A549 (cell line): ENCODE measurements at regions not wholly inside any gene's neighbourhood (a gene's known extent, or its start where the extent isn't known, plus 50 kb on each side); places are given as distances from the start of the nearest gene placed in this dataset.

Experiments
- ATAC-seq, 2 experiments: fragments of 200-7000 bp in 1 of 2; fragments of >200 bp in 1 of 2; cut with Nextera tagmentation in 1 of 2; cut with Tn5 transposase in 1 of 2; 3 replicates each; pipeline versions ENCODE4 v1.8.0 to v1.9.1; 2018 to 2020; ENCODE audit warnings: mild to moderate bottlenecking in 1 of 2, moderate library complexity in 1 of 2
- CTCF ChIA-PET: fragments of 300-600 bp; sonication (Branson Sonifier 250); formaldehyde crosslinking; extraction: SDS; loops from one replicate; lab custom pipeline; 2021; ENCODE audit warnings: antibody characterized with exemption, inconsistent platforms; lab: Yijun Ruan, JAX
- POLR2A ChIA-PET: fragments of 350-600 bp; formaldehyde crosslinking; extraction: SDS; loops from one replicate; lab custom pipeline; 2021; ENCODE audit warnings: antibody characterized with exemption, inconsistent platforms; lab: Yijun Ruan, JAX
- DNase-seq, 2 experiments: peaks; one replicate each; pipeline versions ENCODE4 v3.0.0 to v3.0.0-alpha.2; 2011 to 2016; ENCODE audit warnings: low read depth in 1 of 2, low spot score in 1 of 2
- FAIRE-seq: peaks from 2 replicates; lab custom pipeline; 2011; peaks lifted over from hg19 to GRCh38; lab: Jason Lieb, UNC
- H3K27ac ChIP-seq, 2 experiments: fragments of >200 bp; sonication (Bioruptor Twin); formaldehyde crosslinking; 3 replicates each; pipeline ENCODE4 v1.5.1; 2016 to 2017
- H3K4me1 ChIP-seq: fragments of >200 bp; sonication (Bioruptor Twin); formaldehyde crosslinking; 3 replicates; pipeline ENCODE4 v1.6.1; 2016
- H3K4me2 ChIP-seq: fragments of >200 bp; sonication (Bioruptor Twin); formaldehyde crosslinking; 3 replicates; pipeline ENCODE4 v1.6.1; 2016
- H3K4me3 ChIP-seq: fragments of >200 bp; sonication (Bioruptor Twin); formaldehyde crosslinking; 3 replicates; pipeline ENCODE4 v1.5.1; 2016
- H3K9me3 ChIP-seq: fragments of >200 bp; sonication (Bioruptor Twin); formaldehyde crosslinking; 3 replicates; pipeline ENCODE4 v1.6.1; 2016
- ATOH8 ChIP-seq: fragments of 250-450 bp; sonication (Bioruptor Pico); IDR thresholded peaks from 2 replicates; pipeline ENCODE4 v1.5.0; 2020; ENCODE audit warnings: low read depth, mild to moderate bottlenecking, moderate library complexity
- BHLHE40 ChIP-seq: IDR thresholded peaks from 2 replicates; pipeline ENCODE4 v1.6.1; 2012; ENCODE audit warnings: low read depth, low read length, inconsistent platforms
- CBX8 ChIP-seq: fragments of 200-600 bp; sonication (generic); IDR thresholded peaks from 2 replicates; pipeline ENCODE4 v1.6.1; 2016
- CHD4 ChIP-seq: fragments of 200-600 bp; sonication (generic); IDR thresholded peaks from 2 replicates; pipeline ENCODE4 v1.6.1; 2016; ENCODE audit warnings: antibody characterized with exemption, mild to moderate bottlenecking, borderline replicate concordance
- E2F6 ChIP-seq: IDR thresholded peaks from 2 replicates; pipeline ENCODE4 v1.6.1; 2012; ENCODE audit warnings: low read depth, borderline replicate concordance
- EHF ChIP-seq: fragments of 250-450 bp; sonication (Bioruptor Pico); IDR thresholded peaks from 2 replicates; pipeline ENCODE4 v1.5.0; 2020; ENCODE audit warnings: mild to moderate bottlenecking
- ELK1 ChIP-seq: fragments of 150-350 bp; IDR thresholded peaks from 2 replicates; pipeline ENCODE4 v1.6.1; 2014; ENCODE audit warnings: low read depth, mild to moderate bottlenecking, low read length
- ESRRA ChIP-seq: fragments of 150-350 bp; IDR thresholded peaks from 2 replicates; pipeline ENCODE4 v1.6.1; 2014; ENCODE audit warnings: mild to moderate bottlenecking, low read length, borderline replicate concordance
- FOSB ChIP-seq: fragments of 250-450 bp; sonication (Bioruptor Pico); IDR thresholded peaks from 2 replicates; pipeline ENCODE4 v1.5.0; 2020; ENCODE audit warnings: mild to moderate bottlenecking, moderate library complexity
- FOXS1 ChIP-seq: fragments of 250-450 bp; sonication (Bioruptor Pico); IDR thresholded peaks from 2 replicates; pipeline ENCODE4 v1.5.0; 2020; ENCODE audit warnings: mild to moderate bottlenecking, moderate library complexity
- HDAC2 ChIP-seq: fragments of 200-600 bp; sonication (generic); IDR thresholded peaks from 2 replicates; pipeline ENCODE4 v1.6.1; 2016
- HEYL ChIP-seq: fragments of 250-450 bp; sonication (Bioruptor Pico); IDR thresholded peaks from 2 replicates; pipeline ENCODE4 v1.8.0; 2021; ENCODE audit warnings: mild to moderate bottlenecking, moderate library complexity
- HMGXB4 ChIP-seq: fragments of 250-450 bp; sonication (Bioruptor Pico); IDR thresholded peaks from 2 replicates; pipeline ENCODE4 v1.5.0; 2021; ENCODE audit warnings: mild to moderate bottlenecking, moderate library complexity, borderline replicate concordance
- HOXA7 ChIP-seq: fragments of 250-450 bp; sonication (Bioruptor Pico); IDR thresholded peaks from 2 replicates; pipeline ENCODE4 v1.5.0; 2020; ENCODE audit warnings: mild to moderate bottlenecking, moderate library complexity
- HOXB13 ChIP-seq: fragments of 250-450 bp; sonication (Bioruptor Pico); IDR thresholded peaks from 2 replicates; pipeline ENCODE4 v1.5.0; 2020; ENCODE audit warnings: low read depth, mild to moderate bottlenecking, moderate library complexity
- KDM1A ChIP-seq: fragments of 200-600 bp; sonication (generic); IDR thresholded peaks from 2 replicates; pipeline ENCODE4 v1.6.1; 2016; ENCODE audit warnings: low read depth, mild to moderate bottlenecking
- MAX ChIP-seq: IDR thresholded peaks from 2 replicates; pipeline ENCODE4 v1.6.1; 2012
- MYC ChIP-seq: IDR thresholded peaks from 2 replicates; pipeline ENCODE4 v1.6.1; 2012; ENCODE audit warnings: mild to moderate bottlenecking, inconsistent platforms, low read length, improper control_type of control experiment, borderline replicate concordance
- NPAS2 ChIP-seq: fragments of 250-450 bp; sonication (Bioruptor Pico); IDR thresholded peaks from 2 replicates; pipeline ENCODE4 v1.8.0; 2022; ENCODE audit warnings: mild to moderate bottlenecking, moderate library complexity, borderline replicate concordance
- NR3C1 ChIP-seq: fragments of >200 bp; sonication (Bioruptor Twin); formaldehyde crosslinking; IDR thresholded peaks from 3 replicates; pipeline ENCODE4 v1.6.1; 2017
- PHF8 ChIP-seq: fragments of 200-600 bp; sonication (generic); IDR thresholded peaks from 2 replicates; pipeline ENCODE4 v1.6.1; 2016; ENCODE audit warnings: low read depth, mild to moderate bottlenecking, antibody characterized with exemption, moderate library complexity, borderline replicate concordance
- POLR2A ChIP-seq: IDR thresholded peaks from 2 replicates; pipeline ENCODE4 v1.6.1; 2012; ENCODE audit warnings: mild to moderate bottlenecking, low read length
- POLR2AphosphoS2 ChIP-seq: conservative IDR thresholded peaks from 2 replicates; pipeline ENCODE4 v1.6.1; 2012; ENCODE audit warnings: low read length, improper control_type of control experiment, inconsistent platforms
- RAD21 ChIP-seq, 2 experiments: fragments of >200 bp in 1 of 2; sonication (Bioruptor Twin) in 1 of 2; formaldehyde crosslinking in 1 of 2; IDR thresholded peaks in 1 of 2; conservative IDR thresholded peaks in 1 of 2; 2 replicates in 1 of 2; 3 replicates in 1 of 2; pipeline ENCODE4 v1.6.1; 2012 to 2018; ENCODE audit warnings: inconsistent platforms in 1 of 2
- RNF2 ChIP-seq: fragments of 200-600 bp; sonication (generic); IDR thresholded peaks from 2 replicates; pipeline ENCODE4 v1.6.1; 2016; ENCODE audit warnings: low read depth, mild to moderate bottlenecking, antibody characterized with exemption, moderate library complexity, borderline replicate concordance
- WGBS: methylation state at CpG from one replicate; pipeline ENCODE4 v1.1.6; 2017; ENCODE audit errors: missing lambda C conversion rate; 5-methylcytosine and 5-hydroxymethylcytosine counted together

- CTCF ChIA-PET, result interaction anchor here (0.5 to 1.3 kb wide), 3 partner anchors 9 to 172 kb away, joined by 3 to 4 read pairs (median 3); no protein-coding TSS in a partner anchor
- Histone ChIP-seq H3K27ac (no peak overlapping the region), H3K9me3 (no peaks in the 10 kb centered on the region)
- WGBS, result 75% methylated on average over 10 of the region's 10 CpGs
- POLR2A ChIA-PET, result no interaction called here
- DNase-seq, result no peak
- ATAC-seq, result no peak
- TF ChIP-seq PHF8, result no peak
- TF ChIP-seq MYC, result no peak
- TF ChIP-seq ESRRA, result no peak
- TF ChIP-seq MAX, result no peak
- no peak for TF ChIP-seq NR3C1
- TF ChIP-seq KDM1A, result no peak
- TF ChIP-seq NPAS2 (CRISPR knock-in tag), result no peak
- no peak for TF ChIP-seq HOXB13 (CRISPR knock-in tag)
- TF ChIP-seq E2F6, result no peak
- TF ChIP-seq RAD21 (conservative IDR thresholded peaks at IDR 0.05 in 1 of 2, IDR thresholded peaks at IDR 0.05 in 1 of 2), result no peak
- TF ChIP-seq ELK1, result no peak
- no peak for TF ChIP-seq EHF (CRISPR knock-in tag)
- TF ChIP-seq HOXA7 (CRISPR knock-in tag), result no peak
- TF ChIP-seq FOSB (CRISPR knock-in tag), result no peak
- TF ChIP-seq BHLHE40, result no peak
- TF ChIP-seq CHD4, result no peak
- TF ChIP-seq RNF2, result no peak
- TF ChIP-seq, all 56 proteins: peak for 0
- FAIRE-seq, result no peak
- H3K4me1 ChIP-seq, result no peaks in the 10 kb centered on the region
- no peak overlapping the region for H3K4me3 ChIP-seq
- H3K4me2 ChIP-seq, result no peak overlapping the region
Measured at GRCh38 chr20:56722042-56722441, 92.9 kb downstream of the TFAP2C start.

- WGBS, result 84% methylated on average over 6 of the region's 6 CpGs
- ATAC-seq, result no peak
Measured at GRCh38 chr20:56723331-56723730, 94.2 kb downstream of the TFAP2C start.

More at GRCh38 chr20:56723331-56723730, 94.2 kb downstream of the TFAP2C start:
- Histone ChIP-seq H3K9me3 (no peaks in the 10 kb centered on the region), H3K4me2 (no peak overlapping the region), H3K4me3 (no peak overlapping the region)
- DNase-seq, result no peak
- CTCF ChIA-PET, result interaction anchor here (1.0 to 1.3 kb wide), 2 partner anchors 93 to 173 kb away, joined by 3 to 4 read pairs; no protein-coding TSS in a partner anchor
- TF ChIP-seq POLR2AphosphoS2, result no peak
- TF ChIP-seq POLR2A, result no peak
- no peak for TF ChIP-seq HMGXB4
- TF ChIP-seq ATOH8 (CRISPR knock-in tag), result no peak
- TF ChIP-seq FOXS1 (CRISPR knock-in tag), result no peak
- TF ChIP-seq HDAC2, result no peak
- no peak for TF ChIP-seq HEYL
- no peak for TF ChIP-seq CBX8
- TF ChIP-seq, all 56 proteins: peak for 0
- no peaks in the 10 kb centered on the region for H3K4me1 ChIP-seq
- no peak overlapping the region for H3K27ac ChIP-seq
- FAIRE-seq, result no peak
- POLR2A ChIA-PET, result no interaction called here
